GM21529 (cell line): ENCODE measurements at regions not wholly inside any gene's neighbourhood (a gene's known extent, or its start where the extent isn't known, plus 50 kb on each side); places are given as distances from the start of the nearest gene placed in this dataset.
"Not testable (repeated sequence)": the region's sequence is repeated elsewhere in the genome, so short reads cannot be mapped to it uniquely, and the experiment has no call there.

ENCODE experiments used
- ATAC-seq: cut with Tn5 transposase; IDR thresholded peaks from one replicate; pipeline ENCODE4 v1.9.1; 2021; ENCODE audit not compliant: unreplicated experiment

- ATAC-seq = not testable (repeated sequence)
Observed at GRCh38 chr16:29578898-29579297, 72.7 kb upstream of the NPIPB12 start.

- ATAC-seq = not testable (repeated sequence)
Observed at GRCh38 chr16:29581764-29582163, 75.6 kb upstream of the NPIPB12 start.

GRCh38 chr16:29591919-29592318, 71.1 kb upstream of the SPN start:
- ATAC-seq = not testable (repeated sequence)

GRCh38 chr16:29594269-29594925, 68.7 kb upstream of the SPN start:
- peak; percentile 40 for ATAC-seq

- peak; percentile 64 for ATAC-seq
Observed at GRCh38 chr16:29594926-29595838, 67.9 kb upstream of the SPN start.

- not testable (repeated sequence) for ATAC-seq
Observed at GRCh38 chr16:29597030-29597429, 66.0 kb upstream of the SPN start.

GRCh38 chr16:29600111-29601000, 62.7 kb upstream of the SPN start:
- not testable (repeated sequence) for ATAC-seq

GRCh38 chr16:29602247-29602625, 60.8 kb upstream of the SPN start:
- ATAC-seq = not testable (repeated sequence)

- ATAC-seq = not testable (repeated sequence)
Observed at GRCh38 chr16:29602683-29603088, 60.4 kb upstream of the SPN start.

GRCh38 chr16:29604631-29605549, 58.2 kb upstream of the SPN start:
- ATAC-seq = not testable (repeated sequence)

GRCh38 chr16:29605593-29606205, 57.3 kb upstream of the SPN start:
- ATAC-seq = not testable (repeated sequence)

GRCh38 chr16:29606669-29607427, 56.2 kb upstream of the SPN start:
- ATAC-seq = not testable (repeated sequence)

GRCh38 chr16:29607428-29607823, 55.6 kb upstream of the SPN start:
- ATAC-seq = not testable (repeated sequence)

GRCh38 chr16:29612381-29613306, 50.4 kb upstream of the SPN start:
- peak; percentile 47 for ATAC-seq
